ENCODE measurements at regions not wholly inside any gene's neighbourhood (a gene's known extent, or its start where the extent isn't known, plus 50 kb on each side); places are given as distances from the start of the nearest gene placed in this dataset.

DNA sequence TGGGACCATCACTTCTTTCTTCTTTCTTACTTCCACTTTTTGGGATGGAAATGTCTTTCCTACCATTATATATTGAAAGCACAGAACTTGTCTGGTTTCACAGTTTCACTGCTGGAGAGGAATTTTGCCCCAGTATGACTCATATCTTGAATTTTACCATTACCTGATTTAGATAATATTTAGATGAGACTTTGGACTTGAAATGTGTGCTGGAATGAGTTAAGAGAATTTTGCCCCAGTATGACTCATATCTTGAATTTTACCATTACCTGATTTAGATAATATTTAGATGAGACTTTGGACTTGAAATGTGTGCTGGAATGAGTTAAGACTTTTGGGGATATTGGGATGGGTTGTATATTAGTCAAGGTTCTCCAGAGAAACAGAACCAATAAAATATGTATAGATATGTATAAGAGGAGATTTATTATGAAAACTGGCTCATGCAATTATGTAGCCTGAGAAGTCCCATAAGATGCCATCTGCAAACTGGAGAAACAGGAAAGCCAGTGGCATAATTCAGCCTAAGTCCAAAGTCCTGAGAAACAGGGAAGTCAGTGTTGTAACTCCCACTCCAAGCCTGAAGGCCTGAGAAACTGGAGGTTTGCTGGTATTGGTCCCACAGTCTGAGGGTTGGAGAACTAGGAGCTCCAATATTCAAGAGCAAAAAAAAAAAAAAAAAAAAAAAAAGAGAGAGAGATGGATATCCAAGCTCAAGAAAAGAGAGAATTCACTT is 1029.2 kb downstream of the EPHA3 start:
- Histone ChIP-seq H3K9me3 (no peaks in the 10 kb centered on the region), H3K36me3 (no peaks in the 10 kb centered on the region), H3K4me3 (no peak overlapping the region), H3K27ac (no peak overlapping the region), H3K4me1 (no peaks in the 10 kb centered on the region), H3K27me3 (no peaks in the 10 kb centered on the region)
- TF ChIP-seq, protein P1, sequence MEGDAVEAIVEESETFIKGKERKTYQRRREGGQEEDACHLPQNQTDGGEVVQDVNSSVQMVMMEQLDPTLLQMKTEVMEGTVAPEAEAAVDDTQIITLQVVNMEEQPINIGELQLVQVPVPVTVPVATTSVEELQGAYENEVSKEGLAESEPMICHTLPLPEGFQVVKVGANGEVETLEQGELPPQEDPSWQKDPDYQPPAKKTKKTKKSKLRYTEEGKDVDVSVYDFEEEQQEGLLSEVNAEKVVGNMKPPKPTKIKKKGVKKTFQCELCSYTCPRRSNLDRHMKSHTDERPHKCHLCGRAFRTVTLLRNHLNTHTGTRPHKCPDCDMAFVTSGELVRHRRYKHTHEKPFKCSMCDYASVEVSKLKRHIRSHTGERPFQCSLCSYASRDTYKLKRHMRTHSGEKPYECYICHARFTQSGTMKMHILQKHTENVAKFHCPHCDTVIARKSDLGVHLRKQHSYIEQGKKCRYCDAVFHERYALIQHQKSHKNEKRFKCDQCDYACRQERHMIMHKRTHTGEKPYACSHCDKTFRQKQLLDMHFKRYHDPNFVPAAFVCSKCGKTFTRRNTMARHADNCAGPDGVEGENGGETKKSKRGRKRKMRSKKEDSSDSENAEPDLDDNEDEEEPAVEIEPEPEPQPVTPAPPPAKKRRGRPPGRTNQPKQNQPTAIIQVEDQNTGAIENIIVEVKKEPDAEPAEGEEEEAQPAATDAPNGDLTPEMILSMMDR (IDR thresholded peaks at IDR 0.05), result no peak
- DNase-seq (ENCODE audit: low spot score in 2 of 2), result no peak

DNA sequence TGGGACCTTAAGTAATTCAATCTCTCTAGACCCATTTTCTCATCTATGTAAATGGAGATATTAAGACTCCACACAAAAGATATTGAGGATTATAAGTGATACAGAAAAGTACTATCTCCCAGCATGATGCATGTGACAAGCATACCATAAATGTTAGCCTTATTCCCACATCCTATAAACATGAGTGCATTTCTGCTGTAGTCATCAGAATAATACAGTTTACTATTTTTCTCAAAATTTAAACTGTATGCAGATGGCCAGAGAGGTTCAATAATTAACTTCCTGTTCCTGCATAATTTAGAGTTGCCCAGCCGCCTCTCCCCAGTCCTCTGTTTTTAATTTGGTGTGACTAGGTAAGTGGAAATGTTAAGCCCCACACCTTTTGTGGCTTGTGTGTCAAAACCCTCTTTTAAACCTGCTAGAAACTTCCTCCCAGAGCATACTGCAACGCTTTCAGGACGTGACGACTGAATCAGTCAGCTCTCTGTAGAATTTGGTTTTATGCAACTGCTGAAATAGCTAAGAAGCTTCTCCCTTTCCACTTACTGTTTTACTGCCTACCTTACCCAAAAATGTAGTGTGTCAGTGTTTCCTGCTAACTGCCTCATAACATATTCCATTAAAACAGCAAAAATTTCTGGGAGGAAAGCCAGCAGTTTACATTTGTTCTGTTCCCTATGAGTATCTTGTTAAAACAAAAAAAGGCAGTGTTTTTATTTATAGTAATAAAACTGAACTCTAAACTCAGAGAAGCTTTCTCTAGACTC is 1037.9 kb downstream of the EPHA3 start:
- TF ChIP-seq POLR2A (IDR thresholded peaks at IDR 0.05) (no peak), EP300 (IDR thresholded peaks at IDR 0.05) (no peak)
- TF ChIP-seq, protein P1 (IDR thresholded peaks at IDR 0.05), result no peak
- Histone ChIP-seq H3K4me3 (no peak overlapping the region), H3K27me3 (no peaks in the 10 kb centered on the region), H3K9me3 (no peaks in the 10 kb centered on the region), H3K4me1 (peaks cover 0 to 6% (median 0%) of the 10 kb centered on the region in 4 donors), H3K27ac (no peak overlapping the region), H3K36me3 (no peaks in the 10 kb centered on the region)
- WGBS, 2 donors, result 26 to 29% methylated on average over 4 of the region's 4 CpGs
- DNase-seq (ENCODE audit: low spot score in 2 of 2), result no peak

DNA sequence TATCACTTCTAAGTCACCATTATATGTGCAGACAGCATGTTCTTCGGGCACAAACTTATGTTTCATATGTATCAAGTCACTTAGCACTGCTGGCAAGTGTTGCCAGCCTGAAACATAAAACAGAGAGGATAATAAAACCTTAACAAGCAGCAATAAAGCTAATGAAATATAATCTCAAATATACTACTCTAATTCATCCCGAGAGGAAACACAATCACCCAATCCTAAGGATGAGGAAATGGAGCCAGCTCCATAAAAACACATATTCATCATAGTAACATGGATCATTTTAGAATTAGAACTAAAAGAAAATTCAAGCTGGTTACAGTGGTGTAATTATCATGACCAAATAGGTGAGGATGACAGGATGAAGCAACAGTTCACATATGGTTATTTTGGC is 1072.7 kb downstream of the EPHA3 start:
- Histone ChIP-seq H3K4me1 (peaks cover 0 to 3% (median 0%) of the 10 kb centered on the region in 4 donors), H3K4me3 (no peak overlapping the region), H3K27me3 (no peaks in the 10 kb centered on the region), H3K27ac (no peak overlapping the region), H3K9me3 (no peaks in the 10 kb centered on the region), H3K36me3 (no peaks in the 10 kb centered on the region)
- DNase-seq (ENCODE audit: low spot score in 2 of 2), result no peak
- no peak for TF ChIP-seq POLR2A (IDR thresholded peaks at IDR 0.05)
- TF ChIP-seq EP300 (IDR thresholded peaks at IDR 0.05), result no peak
- TF ChIP-seq, protein P1 (IDR thresholded peaks at IDR 0.05), result no peak
- WGBS, 2 donors, result 86% methylated on average over 2 of the region's 2 CpGs

DNA sequence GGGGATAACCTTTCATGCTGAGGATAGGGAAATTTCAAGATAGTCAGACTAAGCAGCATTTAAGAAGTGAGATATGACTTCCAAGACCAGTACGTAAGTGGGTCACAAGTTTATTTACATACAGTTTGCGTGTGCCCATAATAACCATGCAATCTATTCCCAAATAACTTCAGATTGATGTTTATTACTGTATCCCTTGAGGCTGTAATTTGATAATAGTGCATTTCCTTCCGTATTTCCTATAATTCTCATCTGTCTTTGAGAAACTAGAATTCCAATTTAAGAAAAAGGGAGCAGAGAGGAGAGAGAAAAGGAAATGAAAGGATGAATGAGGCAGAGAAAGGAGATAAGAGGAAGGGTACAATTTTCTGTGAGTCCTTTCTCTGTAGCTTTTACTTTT is 1073.1 kb downstream of the EPHA3 start:
- no peaks in the 10 kb centered on the region for H3K36me3 ChIP-seq

More for the DNA sequence above, 1073.1 kb downstream of the EPHA3 start:
- Histone ChIP-seq H3K9me3 (no peaks in the 10 kb centered on the region), H3K27me3 (no peaks in the 10 kb centered on the region), H3K27ac (no peak overlapping the region), H3K4me1 (peaks cover 0 to 3% (median 0%) of the 10 kb centered on the region in 4 donors), H3K4me3 (no peak overlapping the region)
- DNase-seq (ENCODE audit: low spot score in 2 of 2), result no peak
- TF ChIP-seq, protein P1 (IDR thresholded peaks at IDR 0.05), result no peak
- TF ChIP-seq POLR2A (IDR thresholded peaks at IDR 0.05), result no peak
- TF ChIP-seq EP300 (IDR thresholded peaks at IDR 0.05), result no peak
- WGBS, 2 donors, result 56 to 63% methylated on average over 3 of the region's 3 CpGs
